Stimulated activated memory B cell treated with anti-CD40 and anti-IgM and Interleukin-4, amounts not matched to agents 10 μg/mL and 1 μg/mL and 100 μg/mL, for 72 hours (primary cell): ENCODE measurements at regions not wholly inside any gene's neighbourhood (a gene's known extent, or its start where the extent isn't known, plus 50 kb on each side); places are given as distances from the start of the nearest gene placed in this dataset.

Source experiments
- ATAC-seq: fragments of 150-1000 bp; cut with Tn5 transposase; 2 replicates; pipeline ENCODE4 v1.10.0; 2021
- H3K27ac Mint-ChIP-seq: one replicate; pipeline ENCODE4 v1.8.0; 2022; ENCODE audit warnings: mild to moderate bottlenecking, mixed read lengths
- H3K27me3 Mint-ChIP-seq: one replicate; pipeline ENCODE4 v1.8.0; 2022; ENCODE audit warnings: mixed read lengths
- H3K36me3 Mint-ChIP-seq: one replicate; pipeline ENCODE4 v1.8.0; 2022; ENCODE audit warnings: mixed read lengths
- H3K4me1 Mint-ChIP-seq: one replicate; pipeline ENCODE4 v1.8.0; 2022; ENCODE audit warnings: mixed read lengths
- H3K4me3 Mint-ChIP-seq: one replicate; pipeline ENCODE4 v1.8.0; 2022; ENCODE audit warnings: mild to moderate bottlenecking, moderate library complexity, mixed read lengths
- H3K9me3 Mint-ChIP-seq: one replicate; pipeline ENCODE4 v1.8.0; 2022; ENCODE audit warnings: mixed read lengths

- no peak for ATAC-seq
- H3K9me3 Mint-ChIP-seq = no peaks in the 10 kb centered on the region
- H3K27me3 Mint-ChIP-seq = no peaks in the 10 kb centered on the region
These were observed 155.4 kb downstream of the FNDC1 start for GRCh38 chr6:159324596-159324995.

More at GRCh38 chr6:159324596-159324995, 155.4 kb downstream of the FNDC1 start:
- H3K27ac Mint-ChIP-seq = no peak overlapping the region
- no peaks in the 10 kb centered on the region for H3K4me1 Mint-ChIP-seq
- no peaks in the 10 kb centered on the region for H3K36me3 Mint-ChIP-seq
- no peak overlapping the region for H3K4me3 Mint-ChIP-seq
